ENCODE measurements at regions not wholly inside any gene's neighbourhood (a gene's known extent, or its start where the extent isn't known, plus 50 kb on each side); places are given as distances from the start of the nearest gene placed in this dataset.

GRCh38 chr7:63927261-63927660, 71.4 kb upstream of the ZNF722 start:
- Mint-ChIP-seq H3K9me3 (ENCODE audit: low read depth) (peaks cover 47% of the 10 kb centered on the region), H3K4me3 (ENCODE audit: low read depth) (no peak overlapping the region), H3K27me3 (no peaks in the 10 kb centered on the region), H3K27ac (no peak overlapping the region), H3K4me1 (ENCODE audit: low read depth) (no peaks in the 10 kb centered on the region), H3K36me3 (ENCODE audit: insufficient read depth) (peaks cover 5% of the 10 kb centered on the region)
- no peak for TF ChIP-seq CTCF (IDR thresholded peaks at IDR 0.05; ENCODE audit: unreplicated experiment)
- DNase-seq (ENCODE audit: low spot score, unreplicated experiment), result no peak

GRCh38 chr7:63931057-63931600, 67.5 kb upstream of the ZNF722 start:
- no peaks in the 10 kb centered on the region for H3K4me1 Mint-ChIP-seq (ENCODE audit: low read depth)
- no peaks in the 10 kb centered on the region for H3K36me3 Mint-ChIP-seq (ENCODE audit: insufficient read depth)
- no peak for TF ChIP-seq CTCF (IDR thresholded peaks at IDR 0.05; ENCODE audit: unreplicated experiment)
- H3K4me3 Mint-ChIP-seq (ENCODE audit: low read depth), result no peak overlapping the region
- H3K27me3 Mint-ChIP-seq, result no peaks in the 10 kb centered on the region
- H3K9me3 Mint-ChIP-seq (ENCODE audit: low read depth), result peaks cover 38% of the 10 kb centered on the region
- no peak for DNase-seq (ENCODE audit: low spot score, unreplicated experiment)
- no peak overlapping the region for H3K27ac Mint-ChIP-seq

DNA sequence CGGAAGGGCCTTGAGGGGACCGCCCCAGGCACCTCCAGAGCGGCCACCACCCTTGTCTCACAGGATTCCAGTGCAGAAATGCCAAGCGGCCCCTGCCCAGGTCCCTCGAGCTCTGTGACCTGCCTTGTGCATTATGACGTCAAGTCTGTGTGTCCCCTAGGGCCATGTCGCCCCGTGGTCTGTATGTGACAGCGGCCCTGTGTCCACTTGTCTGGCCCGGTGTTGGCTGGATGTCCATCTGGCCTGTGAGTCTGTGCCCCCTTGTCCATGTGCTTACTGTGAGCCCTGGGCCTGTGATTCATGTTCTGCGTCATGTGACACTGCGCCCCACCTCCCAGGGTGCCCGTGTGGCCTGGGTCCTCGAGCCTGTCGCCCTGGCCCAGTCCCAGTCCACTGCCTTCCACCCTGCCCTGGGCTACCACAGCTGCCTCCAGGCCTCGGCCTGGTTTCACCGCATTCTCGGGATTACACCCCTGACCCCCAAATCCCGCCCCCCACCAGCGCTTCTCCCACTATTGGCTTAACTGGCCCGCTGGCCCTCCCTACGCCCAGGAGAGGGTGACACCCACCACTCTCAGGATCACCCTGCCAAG, 66.6 kb upstream of the ZNF722 start:
- Mint-ChIP-seq H3K9me3 (ENCODE audit: low read depth) (peaks cover 38% of the 10 kb centered on the region), H3K27ac (no peak overlapping the region), H3K36me3 (ENCODE audit: insufficient read depth) (no peaks in the 10 kb centered on the region), H3K4me3 (ENCODE audit: low read depth) (no peak overlapping the region), H3K27me3 (no peaks in the 10 kb centered on the region), H3K4me1 (ENCODE audit: low read depth) (no peaks in the 10 kb centered on the region)
- DNase-seq (ENCODE audit: low spot score, unreplicated experiment), result no peak
- TF ChIP-seq CTCF (IDR thresholded peaks at IDR 0.05; ENCODE audit: unreplicated experiment), result no peak

All from progenitor cell of endocrine pancreas (in vitro differentiated cells).